GM19455 (cell line): ENCODE measurements at regions not wholly inside any gene's neighbourhood (a gene's known extent, or its start where the extent isn't known, plus 50 kb on each side); places are given as distances from the start of the nearest gene placed in this dataset.

Experiments used
- ATAC-seq: cut with Tn5 transposase; IDR thresholded peaks from one replicate; pipeline ENCODE4 v1.9.1; 2021; ENCODE audit not compliant: unreplicated experiment

GRCh38 chr2:41936771-41937463 lies 110.9 kb upstream of the PKDCC start:
- ATAC-seq, result no peak

DNA sequence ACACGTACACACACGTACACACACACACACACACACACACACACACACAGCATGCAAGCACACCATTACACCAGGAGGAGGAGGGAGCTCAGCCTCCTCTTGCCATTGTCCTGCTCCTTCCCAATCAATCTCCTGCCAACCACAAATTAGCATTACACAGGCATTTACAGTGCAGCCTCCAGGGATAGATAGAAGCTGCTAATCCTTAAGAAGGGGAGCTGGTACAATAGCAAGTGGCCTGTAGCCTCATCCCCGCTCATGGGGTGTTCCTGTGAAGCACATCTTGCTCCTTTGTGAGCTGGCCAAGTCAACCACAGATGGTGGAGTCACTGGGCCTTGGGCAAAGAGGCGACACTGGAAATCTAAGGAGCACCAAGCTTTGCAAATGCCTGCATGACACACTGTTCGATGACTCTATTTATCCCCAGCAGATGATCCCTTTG lies 110.3 kb upstream of the PKDCC start:
- no peak for ATAC-seq

DNA sequence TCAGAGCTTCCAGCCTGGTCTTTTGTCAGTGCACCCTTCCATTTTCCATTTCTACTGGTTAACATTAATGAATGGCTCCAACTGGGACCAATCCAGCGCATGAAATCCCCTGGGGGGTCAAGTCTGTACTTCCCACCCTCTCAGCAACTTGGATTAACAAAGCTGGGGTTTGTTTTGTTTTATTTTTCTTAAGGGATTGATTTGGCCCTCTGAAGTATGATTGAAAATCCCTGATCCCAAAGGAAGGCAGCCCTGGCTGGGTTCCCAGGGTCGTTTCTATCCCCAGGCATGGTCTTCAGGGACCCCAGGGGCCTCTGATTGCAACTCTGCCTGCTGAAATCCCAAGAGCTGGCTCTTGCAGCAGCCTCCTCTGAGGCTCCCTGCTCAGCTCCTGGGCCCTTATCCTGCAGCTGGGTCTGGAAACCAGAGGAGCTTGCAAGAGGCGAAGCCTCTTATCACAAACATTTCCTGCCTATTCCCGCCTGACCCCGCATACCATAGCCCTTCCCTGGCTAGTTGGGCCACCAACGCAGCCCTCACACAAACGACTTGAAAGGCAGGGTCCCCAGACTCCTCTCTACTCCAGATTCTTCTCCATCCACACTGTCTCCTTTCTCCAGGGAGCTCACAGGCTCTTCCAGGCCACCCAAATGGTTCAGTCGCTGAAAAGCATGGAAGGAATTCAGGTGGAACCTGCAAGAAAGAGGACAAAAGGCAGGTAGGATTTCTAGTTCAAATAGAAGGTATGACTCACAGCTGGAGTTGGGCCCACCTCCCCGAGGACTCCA lies 109.7 kb upstream of the PKDCC start:
- no peak for ATAC-seq

DNA sequence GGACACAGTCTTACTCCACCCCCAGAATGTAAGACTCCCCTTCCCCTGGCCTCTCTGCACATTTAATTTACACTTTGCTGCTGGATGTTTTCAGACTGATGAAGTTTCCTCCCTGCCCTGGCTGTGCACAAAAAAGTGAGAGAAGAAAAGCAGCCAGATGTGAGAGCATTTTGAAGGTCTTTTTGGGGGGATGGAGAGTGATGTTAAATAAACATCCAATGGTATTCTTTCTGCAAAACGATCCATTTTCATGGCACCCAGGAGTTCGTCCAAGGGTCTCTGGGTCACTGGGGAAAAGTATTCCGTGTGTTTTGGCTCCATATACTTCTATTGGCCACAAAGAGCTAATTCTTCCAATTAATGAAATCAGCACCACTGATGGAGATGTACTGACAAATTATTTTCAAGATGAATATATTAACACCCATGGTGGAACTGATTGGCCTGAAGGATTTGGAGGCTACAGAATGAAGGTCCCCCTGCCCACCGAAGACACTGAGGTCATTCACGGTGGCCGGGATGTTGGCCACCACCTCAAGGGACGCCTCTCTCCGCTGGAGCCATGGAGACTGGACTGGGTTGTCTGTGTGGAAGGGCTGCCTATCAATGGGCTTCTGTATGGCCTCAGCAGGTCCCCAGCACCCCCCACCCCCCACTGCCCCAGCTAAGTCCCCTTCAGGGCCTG lies 107.6 kb upstream of the PKDCC start:
- ATAC-seq, result no peak

- ATAC-seq, result no peak
These were observed 107.1 kb upstream of the PKDCC start for GRCh38 chr2:41940745-41941063.

GRCh38 chr2:41941831-41942230 lies 106.0 kb upstream of the PKDCC start:
- ATAC-seq, result no peak

- no peak for ATAC-seq
These were observed 105.5 kb upstream of the PKDCC start for GRCh38 chr2:41942278-41942677.

- no peak for ATAC-seq
These were observed 104.7 kb upstream of the PKDCC start for GRCh38 chr2:41943159-41943558.

DNA sequence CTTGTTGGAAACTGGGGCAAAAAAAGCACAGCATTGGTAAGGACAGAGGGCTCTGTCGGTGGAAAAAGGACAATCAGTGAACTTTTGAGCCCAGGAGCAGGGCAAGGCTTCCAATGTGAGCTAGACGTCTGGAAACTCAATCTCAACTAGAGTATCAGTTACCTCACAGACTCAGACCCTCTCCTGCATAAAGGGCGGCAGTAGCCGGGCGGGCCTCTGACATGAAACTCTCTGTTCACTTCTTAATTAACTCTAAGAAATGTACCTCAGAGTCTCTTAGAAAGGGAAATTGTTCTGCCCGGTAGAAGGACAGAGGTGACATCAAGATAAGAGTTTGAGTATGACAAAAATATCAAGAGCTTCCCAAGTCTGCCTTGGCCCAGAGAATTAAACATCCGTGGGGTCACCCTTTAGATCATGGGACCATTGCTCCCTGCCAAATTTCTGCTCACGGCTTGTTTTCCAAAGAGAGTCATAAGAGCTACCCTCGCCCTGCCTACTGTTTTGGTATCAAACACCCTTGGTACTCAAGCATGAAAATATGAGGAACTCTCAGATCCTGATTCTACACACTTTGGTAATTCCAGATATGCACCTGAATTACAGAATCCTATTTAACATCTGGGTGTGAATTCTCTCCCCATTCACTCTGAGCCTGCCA lies 103.5 kb upstream of the PKDCC start:
- ATAC-seq, result no peak

DNA sequence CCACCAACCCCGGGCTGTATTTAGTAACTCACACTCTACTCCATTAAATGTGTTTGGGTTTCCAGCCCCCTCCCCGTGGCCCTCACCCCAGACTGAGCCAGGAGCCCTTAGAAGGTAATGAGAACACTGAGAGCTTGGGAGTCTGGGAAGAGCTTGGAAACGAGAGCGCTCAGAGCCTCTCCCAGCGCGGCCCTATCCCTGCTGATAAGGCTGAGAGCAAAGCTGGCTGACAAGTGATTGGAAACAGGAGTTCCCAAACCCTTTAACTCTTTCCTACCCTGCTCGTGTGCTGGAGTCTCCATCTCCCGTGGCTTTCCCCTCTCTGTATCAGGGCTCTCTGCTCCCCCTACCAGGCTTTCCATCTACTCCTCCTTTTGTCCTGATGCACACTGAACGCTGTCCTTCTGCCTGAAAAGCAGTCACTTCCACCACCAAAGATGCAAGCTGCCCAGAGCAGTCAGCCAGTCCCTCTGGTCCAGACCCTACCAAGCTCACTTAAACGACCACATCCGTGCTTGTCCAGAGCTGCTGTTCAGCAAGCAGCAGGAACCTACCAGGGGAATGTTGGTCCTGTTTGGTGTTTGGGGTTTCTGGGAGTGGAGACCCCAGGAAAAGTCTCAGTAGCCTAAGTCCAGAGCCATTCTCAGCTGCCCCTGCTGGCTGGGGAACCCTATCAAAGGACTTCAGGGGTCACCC lies 100.0 kb upstream of the PKDCC start:
- no peak for ATAC-seq

DNA sequence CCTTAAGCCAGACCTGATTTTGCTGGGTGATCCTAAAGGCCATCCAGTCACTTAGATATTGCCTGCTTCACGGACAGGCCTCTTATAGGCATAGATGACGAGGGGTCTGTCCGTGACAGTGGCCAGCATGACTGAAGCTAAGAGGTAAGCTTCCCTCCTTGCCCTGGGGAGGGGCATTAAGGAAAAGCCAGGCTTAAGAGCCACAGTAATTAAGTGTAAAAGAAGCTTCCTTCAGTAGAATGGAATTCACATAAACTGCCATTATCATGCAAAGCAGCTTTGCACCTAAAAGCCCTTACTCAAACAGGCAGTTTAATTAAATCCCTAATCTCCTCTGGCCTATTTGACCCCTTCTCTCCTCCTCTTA lies 99.4 kb upstream of the PKDCC start:
- ATAC-seq, result no peak

GRCh38 chr2:41949091-41949882 lies 98.5 kb upstream of the PKDCC start:
- no peak for ATAC-seq

DNA sequence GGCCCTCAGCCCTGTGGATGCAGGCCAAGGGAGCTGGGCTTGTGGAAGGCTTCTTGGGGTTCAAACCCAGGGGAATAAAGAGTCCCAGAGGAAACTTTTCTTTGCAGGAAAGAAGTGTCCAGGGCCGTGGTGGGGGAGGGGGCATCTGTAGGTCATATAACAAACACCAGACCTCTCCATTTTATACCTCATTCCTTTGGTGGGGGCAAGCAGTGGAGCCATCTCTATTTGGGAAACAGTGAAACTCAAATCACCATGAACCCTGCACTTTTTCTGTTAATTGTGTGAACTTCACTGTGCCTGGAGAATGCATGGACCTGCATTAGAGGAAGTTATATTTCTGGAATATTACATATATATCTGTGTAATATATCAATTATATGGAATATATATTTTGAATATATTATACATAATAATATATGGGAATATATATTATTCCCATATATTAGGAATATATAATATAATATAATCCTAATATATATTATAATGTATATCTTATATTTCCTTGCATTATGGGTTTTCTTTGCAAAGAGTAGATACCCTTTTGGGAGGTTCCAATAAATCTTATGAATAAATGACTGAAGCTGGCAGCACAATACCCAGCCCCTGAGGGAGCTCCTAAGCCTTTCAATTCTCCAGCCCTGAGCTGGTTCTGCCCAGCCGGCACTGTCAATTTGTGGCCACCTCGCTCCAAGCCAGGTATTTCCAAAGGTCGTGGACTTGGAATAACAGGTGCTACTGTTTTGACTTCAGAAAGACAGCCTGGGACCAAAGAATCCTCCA lies 97.7 kb upstream of the PKDCC start:
- ATAC-seq, result no peak

DNA sequence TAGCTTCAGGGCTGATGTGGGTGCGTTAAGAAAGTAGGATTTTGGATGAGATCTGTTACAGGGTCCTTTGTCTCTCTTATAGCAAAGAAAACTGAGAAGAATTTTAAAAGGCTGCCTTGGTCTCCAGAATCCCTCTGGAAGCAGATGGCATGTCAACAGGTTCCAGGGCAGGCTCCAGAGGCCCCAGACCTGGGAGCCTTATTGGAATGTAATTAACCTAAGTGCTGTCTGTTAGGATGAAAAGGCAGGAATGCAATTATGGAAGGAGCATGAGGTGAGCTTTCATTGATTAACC lies 97.2 kb upstream of the PKDCC start:
- ATAC-seq, result no peak

DNA sequence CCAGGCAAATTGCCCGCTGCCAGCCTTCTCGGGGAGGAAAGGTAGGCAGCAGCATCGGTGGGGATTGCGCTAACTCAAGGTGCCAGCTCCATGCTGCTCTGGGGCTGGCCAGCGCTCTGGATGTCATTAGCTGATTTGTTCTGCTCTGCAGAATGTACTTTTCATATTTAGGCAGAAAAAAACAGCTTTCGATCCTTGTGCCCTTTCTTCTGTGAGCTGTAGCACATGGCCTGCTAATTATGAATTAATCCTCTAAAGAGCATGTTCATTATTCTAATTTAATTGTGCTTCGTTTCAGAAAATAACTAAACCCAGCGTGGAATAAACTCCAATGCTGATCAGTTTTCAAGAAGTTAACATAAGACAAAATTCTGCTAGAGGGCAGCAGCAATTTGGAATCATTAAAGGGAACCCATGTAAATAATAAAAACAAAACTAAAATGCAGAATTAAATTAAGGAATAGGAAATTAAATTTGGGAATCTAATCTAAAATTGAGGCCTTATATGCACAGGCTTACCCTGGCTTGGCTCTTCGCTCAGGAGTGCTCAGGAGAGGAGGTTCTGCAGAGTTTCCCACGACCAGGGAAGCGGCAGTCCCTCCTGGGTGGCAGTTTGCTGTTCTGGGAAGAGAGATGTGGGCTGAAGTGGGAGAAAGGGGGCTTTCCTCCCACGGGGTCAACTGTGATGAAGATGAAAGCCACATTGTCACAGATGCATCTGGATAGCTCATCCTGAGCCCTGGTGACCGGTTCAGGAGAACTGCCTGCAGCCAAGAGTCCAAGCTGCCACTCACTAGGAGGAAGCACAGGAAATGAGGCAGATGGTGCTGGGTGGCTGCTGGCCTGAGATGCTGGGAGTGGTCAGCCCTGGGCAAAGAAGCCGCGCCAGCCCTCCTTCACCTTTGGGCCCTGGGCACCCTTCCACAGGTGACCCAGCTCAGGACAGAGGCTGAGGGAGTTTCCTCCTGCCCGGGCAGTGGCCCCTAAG lies 93.2 kb upstream of the PKDCC start:
- no peak for ATAC-seq

DNA sequence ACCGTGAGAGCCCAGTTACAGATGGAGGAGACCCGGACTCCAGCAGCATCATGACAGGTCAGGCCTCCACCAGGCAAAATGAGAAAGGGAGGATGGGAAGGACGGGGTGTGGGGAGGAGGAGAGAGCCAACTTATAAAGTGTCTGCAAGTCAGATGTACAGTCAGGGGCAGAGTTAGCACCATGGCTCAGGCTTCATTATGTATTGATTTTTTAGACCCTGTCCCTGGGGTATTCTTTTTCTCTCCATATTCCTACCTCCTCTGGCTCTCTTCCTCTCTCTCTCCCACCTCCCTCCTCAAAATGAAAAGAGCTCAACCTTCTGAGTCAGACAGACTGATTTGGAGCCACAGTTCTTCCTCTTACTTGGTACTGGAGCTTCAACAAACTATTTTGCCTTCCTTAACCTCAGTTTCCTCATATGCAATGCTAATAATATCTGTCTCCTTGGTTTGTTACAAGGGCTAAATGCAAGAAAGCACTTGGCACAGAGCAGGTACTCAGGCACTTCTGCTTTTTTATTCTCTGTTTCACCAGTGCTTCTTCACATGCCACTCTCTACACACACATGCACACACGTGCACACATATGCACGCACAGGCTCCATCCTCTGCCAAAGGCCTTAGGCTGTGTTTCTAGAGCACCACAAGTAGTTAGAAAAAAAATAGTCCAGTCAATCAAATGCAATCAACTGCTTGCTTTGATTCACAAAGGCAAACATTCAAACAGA lies 92.3 kb upstream of the PKDCC start:
- ATAC-seq, result no peak

DNA sequence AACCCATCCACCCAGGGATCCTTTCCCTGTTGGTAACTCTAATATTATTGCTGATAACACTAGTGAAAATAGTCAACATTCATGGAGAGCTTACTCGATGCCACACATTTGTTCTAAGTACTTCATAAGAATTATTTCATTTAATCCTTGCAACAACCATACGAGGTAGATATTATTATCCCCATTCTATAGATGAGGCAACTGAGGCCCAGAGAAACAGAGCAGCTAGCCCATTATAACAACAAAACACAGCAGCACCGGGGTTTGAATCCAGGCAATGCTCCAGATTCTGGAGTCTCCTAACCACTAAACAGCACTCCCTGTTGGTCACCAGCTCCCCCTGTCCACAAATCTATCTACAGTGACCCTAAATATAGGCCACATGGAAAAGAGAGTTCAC lies 90.4 kb upstream of the PKDCC start:
- no peak for ATAC-seq

DNA sequence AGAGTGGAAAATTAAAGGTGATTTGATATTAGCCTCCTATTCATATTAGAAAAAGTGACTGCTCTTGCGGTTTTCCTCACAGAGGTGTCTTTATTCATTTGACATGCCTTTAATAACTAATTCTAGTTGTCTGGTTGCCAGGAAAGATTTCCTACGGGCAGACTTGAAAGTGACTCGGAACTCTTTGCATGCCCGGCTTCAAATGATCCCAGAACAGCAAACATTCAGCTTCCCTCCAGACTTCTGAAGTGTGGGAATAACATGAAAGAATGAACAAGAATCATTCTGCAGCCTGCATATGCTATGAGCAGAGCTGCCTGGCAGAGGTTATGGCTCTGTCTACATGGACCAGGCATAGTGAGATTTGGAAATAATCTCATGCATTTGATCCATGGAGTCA lies 89.6 kb upstream of the PKDCC start:
- ATAC-seq, result no peak
